MCF 10A (cell line): ENCODE measurements at regions not wholly inside any gene's neighbourhood (a gene's known extent, or its start where the extent isn't known, plus 50 kb on each side); places are given as distances from the start of the nearest gene placed in this dataset.

Experiments used
- BruUV-seq: library from RNA; stranded (reverse); fragments of 400-500 nt; replicated peaks from 2 replicates; lab custom pipeline; 2021; lab: Mats Ljungman, UMichigan
- CTCF ChIA-PET: fragments of 300-600 bp; sonication (Branson Sonifier 250); formaldehyde crosslinking; extraction: SDS; loops from one replicate; lab custom pipeline; 2021; ENCODE audit warnings: antibody characterized with exemption, inconsistent platforms; lab: Yijun Ruan, JAX
- POLR2A ChIA-PET: fragments of 300-600, 350-650 bp; sonication (Branson Sonifier 250); formaldehyde crosslinking; extraction: SDS; loops from one replicate; lab custom pipeline; 2020; ENCODE audit warnings: antibody characterized with exemption, inconsistent platforms; lab: Yijun Ruan, JAX
- DNase-seq: peaks from one replicate; pipeline ENCODE4 v3.0.0-alpha.2; 2018; ENCODE audit not compliant: unreplicated experiment
- H3K27ac Mint-ChIP-seq: one replicate; pipeline ENCODE4 v1.8.0; 2022; ENCODE audit warnings: mild to moderate bottlenecking, low read depth, mixed read lengths; ENCODE audit not compliant: unreplicated experiment
- H3K27me3 Mint-ChIP-seq: one replicate; pipeline ENCODE4 v1.8.0; 2022; ENCODE audit warnings: mixed read lengths; ENCODE audit not compliant: insufficient read depth, unreplicated experiment
- H3K36me3 Mint-ChIP-seq: one replicate; pipeline ENCODE4 v1.8.0; 2022; ENCODE audit warnings: mild to moderate bottlenecking, moderate library complexity, mixed read lengths; ENCODE audit not compliant: insufficient read depth, unreplicated experiment
- H3K4me1 Mint-ChIP-seq: one replicate; pipeline ENCODE4 v1.8.0; 2022; ENCODE audit warnings: mixed read lengths; ENCODE audit not compliant: insufficient read depth, unreplicated experiment
- H3K4me3 Mint-ChIP-seq: one replicate; pipeline ENCODE4 v1.8.0; 2022; ENCODE audit warnings: mild to moderate bottlenecking, moderate library complexity, mixed read lengths; ENCODE audit not compliant: unreplicated experiment
- H3K9me3 Mint-ChIP-seq: one replicate; pipeline ENCODE4 v1.8.0; 2022; ENCODE audit warnings: mixed read lengths; ENCODE audit not compliant: unreplicated experiment
- intact Hi-C: fragments of 100-400 bp; cut with micrococcal nuclease; formaldehyde crosslinking; loops from 2 replicates; pipeline ENCODE4 v1.14.1; 2022
- TF ChIP-seq, protein P1 (sequence below): fragments of 200-600 bp; IDR thresholded peaks from one replicate; pipeline ENCODE4 v1.8.0; 2022; ENCODE audit warnings: antibody characterized with exemption, mild to moderate bottlenecking; ENCODE audit not compliant: unreplicated experiment

- H3K36me3 Mint-ChIP-seq: no peaks in the 10 kb centered on the region
- POLR2A ChIA-PET: no interaction called here
- H3K4me3 Mint-ChIP-seq: no peak overlapping the region
- peaks cover 29% of the 10 kb centered on the region for H3K9me3 Mint-ChIP-seq
- no TSS peak for BruUV-seq
- H3K4me1 Mint-ChIP-seq: no peaks in the 10 kb centered on the region
- TF ChIP-seq, protein P1, sequence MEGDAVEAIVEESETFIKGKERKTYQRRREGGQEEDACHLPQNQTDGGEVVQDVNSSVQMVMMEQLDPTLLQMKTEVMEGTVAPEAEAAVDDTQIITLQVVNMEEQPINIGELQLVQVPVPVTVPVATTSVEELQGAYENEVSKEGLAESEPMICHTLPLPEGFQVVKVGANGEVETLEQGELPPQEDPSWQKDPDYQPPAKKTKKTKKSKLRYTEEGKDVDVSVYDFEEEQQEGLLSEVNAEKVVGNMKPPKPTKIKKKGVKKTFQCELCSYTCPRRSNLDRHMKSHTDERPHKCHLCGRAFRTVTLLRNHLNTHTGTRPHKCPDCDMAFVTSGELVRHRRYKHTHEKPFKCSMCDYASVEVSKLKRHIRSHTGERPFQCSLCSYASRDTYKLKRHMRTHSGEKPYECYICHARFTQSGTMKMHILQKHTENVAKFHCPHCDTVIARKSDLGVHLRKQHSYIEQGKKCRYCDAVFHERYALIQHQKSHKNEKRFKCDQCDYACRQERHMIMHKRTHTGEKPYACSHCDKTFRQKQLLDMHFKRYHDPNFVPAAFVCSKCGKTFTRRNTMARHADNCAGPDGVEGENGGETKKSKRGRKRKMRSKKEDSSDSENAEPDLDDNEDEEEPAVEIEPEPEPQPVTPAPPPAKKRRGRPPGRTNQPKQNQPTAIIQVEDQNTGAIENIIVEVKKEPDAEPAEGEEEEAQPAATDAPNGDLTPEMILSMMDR: no peak
- no peak overlapping the region for H3K27ac Mint-ChIP-seq
- CTCF ChIA-PET: interaction anchor here (1.2 kb wide), 1 partner anchor 18 kb away, joined by 3 read pairs; no protein-coding TSS in a partner anchor
- intact Hi-C loops: no loop called here
- peaks cover 35% of the 10 kb centered on the region for H3K27me3 Mint-ChIP-seq
- no peak for DNase-seq
These were observed 97.0 kb upstream of the CD82 start for GRCh38 chr11:44468345-44468988.

GRCh38 chr11:44469412-44469811 is 96.1 kb upstream of the CD82 start:
- H3K9me3 Mint-ChIP-seq: peaks cover 20% of the 10 kb centered on the region
- DNase-seq: no peak
- no peaks in the 10 kb centered on the region for H3K36me3 Mint-ChIP-seq
- peaks cover 38% of the 10 kb centered on the region for H3K27me3 Mint-ChIP-seq
- TF ChIP-seq, protein P1: no peak
- POLR2A ChIA-PET: no interaction called here
- no peaks in the 10 kb centered on the region for H3K4me1 Mint-ChIP-seq
- CTCF ChIA-PET: interaction anchor here (0.6 kb wide), 1 partner anchor 28 kb away, joined by 3 read pairs; no protein-coding TSS in a partner anchor
- BruUV-seq: no TSS peak
- intact Hi-C loops: no loop called here
- H3K4me3 Mint-ChIP-seq: no peak overlapping the region
- H3K27ac Mint-ChIP-seq: no peak overlapping the region

- Mint-ChIP-seq H3K36me3 (no peaks in the 10 kb centered on the region), H3K27me3 (peaks cover 53% of the 10 kb centered on the region), H3K4me3 (no peak overlapping the region), H3K9me3 (peaks cover 10% of the 10 kb centered on the region), H3K4me1 (no peaks in the 10 kb centered on the region), H3K27ac (no peak overlapping the region)
- no TSS peak for BruUV-seq
- no peak for DNase-seq
- ChIA-PET CTCF (no interaction called here), POLR2A (no interaction called here)
- intact Hi-C loops: no loop called here
- TF ChIP-seq, protein P1: no peak
These were observed 94.6 kb upstream of the CD82 start for GRCh38 chr11:44470854-44471253.

DNA sequence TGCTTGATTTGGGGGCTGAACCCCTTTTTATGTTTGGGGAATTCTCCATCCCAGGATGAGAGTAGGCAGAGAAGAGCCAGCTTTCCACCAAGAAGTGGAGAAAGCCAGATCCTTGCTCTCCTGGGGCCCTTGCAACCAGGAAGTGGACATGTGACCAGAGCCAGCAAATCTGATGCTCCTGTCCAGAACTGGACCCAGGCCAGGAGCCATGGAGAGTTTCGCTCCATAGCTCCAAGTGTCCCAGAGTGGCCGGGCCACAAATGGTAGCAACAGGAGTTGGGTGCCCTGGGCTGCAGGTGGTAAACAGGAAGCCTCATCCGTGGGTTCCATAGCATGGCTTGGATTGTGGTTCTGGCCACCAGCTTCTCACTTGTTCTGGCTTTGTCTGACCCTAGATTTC is 93.9 kb upstream of the CD82 start:
- TF ChIP-seq, protein P1: no peak
- Mint-ChIP-seq H3K4me3 (no peak overlapping the region), H3K4me1 (no peaks in the 10 kb centered on the region), H3K27ac (no peak overlapping the region), H3K9me3 (peaks cover 2% of the 10 kb centered on the region), H3K36me3 (no peaks in the 10 kb centered on the region), H3K27me3 (peaks cover 60% of the 10 kb centered on the region)
- ChIA-PET CTCF (no interaction called here), POLR2A (no interaction called here)
- DNase-seq: no peak
- BruUV-seq: no TSS peak
- intact Hi-C loops: no loop called here
